ENCODE measurements at regions not wholly inside any gene's neighbourhood (a gene's known extent, or its start where the extent isn't known, plus 50 kb on each side); places are given as distances from the start of the nearest gene placed in this dataset.

DNA sequence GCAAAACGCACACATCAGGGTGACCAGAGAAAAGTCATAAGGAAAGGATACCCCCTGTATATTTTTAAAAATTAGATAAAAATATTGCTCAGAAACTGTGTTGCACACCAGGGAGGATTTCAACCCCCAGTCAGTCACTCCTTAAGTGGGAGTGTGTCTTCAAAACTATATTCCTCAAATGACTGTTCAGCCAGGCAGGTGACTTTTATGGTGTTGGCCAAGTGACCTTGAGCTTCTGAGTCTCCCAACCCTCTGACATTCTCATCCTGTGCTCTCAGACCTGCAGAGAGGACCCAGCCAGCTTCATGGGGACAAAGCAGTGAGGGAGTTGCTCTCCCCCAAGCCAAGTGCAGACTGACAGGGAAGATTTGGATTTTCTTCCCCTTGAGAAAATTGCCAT lies 311.9 kb upstream of the JARID2 start:
- TF ChIP-seq, protein P1, sequence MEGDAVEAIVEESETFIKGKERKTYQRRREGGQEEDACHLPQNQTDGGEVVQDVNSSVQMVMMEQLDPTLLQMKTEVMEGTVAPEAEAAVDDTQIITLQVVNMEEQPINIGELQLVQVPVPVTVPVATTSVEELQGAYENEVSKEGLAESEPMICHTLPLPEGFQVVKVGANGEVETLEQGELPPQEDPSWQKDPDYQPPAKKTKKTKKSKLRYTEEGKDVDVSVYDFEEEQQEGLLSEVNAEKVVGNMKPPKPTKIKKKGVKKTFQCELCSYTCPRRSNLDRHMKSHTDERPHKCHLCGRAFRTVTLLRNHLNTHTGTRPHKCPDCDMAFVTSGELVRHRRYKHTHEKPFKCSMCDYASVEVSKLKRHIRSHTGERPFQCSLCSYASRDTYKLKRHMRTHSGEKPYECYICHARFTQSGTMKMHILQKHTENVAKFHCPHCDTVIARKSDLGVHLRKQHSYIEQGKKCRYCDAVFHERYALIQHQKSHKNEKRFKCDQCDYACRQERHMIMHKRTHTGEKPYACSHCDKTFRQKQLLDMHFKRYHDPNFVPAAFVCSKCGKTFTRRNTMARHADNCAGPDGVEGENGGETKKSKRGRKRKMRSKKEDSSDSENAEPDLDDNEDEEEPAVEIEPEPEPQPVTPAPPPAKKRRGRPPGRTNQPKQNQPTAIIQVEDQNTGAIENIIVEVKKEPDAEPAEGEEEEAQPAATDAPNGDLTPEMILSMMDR (IDR thresholded peaks at IDR 0.05), result no peak
- no peak for TF ChIP-seq YY1 (IDR thresholded peaks at IDR 0.05; ENCODE audit: low read depth)
- TF ChIP-seq RAD21 (IDR thresholded peaks at IDR 0.05; ENCODE audit: low read length), result no peak
- TF ChIP-seq EZH2phosphoT487 (IDR thresholded peaks at IDR 0.05; ENCODE audit: borderline replicate concordance, low read depth), result no peak
- TF ChIP-seq MXI1 (IDR thresholded peaks at IDR 0.05; ENCODE audit: low read depth, low read length), result no peak
- TF ChIP-seq, protein P2, sequence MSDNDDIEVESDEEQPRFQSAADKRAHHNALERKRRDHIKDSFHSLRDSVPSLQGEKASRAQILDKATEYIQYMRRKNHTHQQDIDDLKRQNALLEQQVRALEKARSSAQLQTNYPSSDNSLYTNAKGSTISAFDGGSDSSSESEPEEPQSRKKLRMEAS (IDR thresholded peaks at IDR 0.05; ENCODE audit: low read depth), result no peak
- TF ChIP-seq FOXM1 (IDR thresholded peaks at IDR 0.05; ENCODE audit: low read depth), result no peak
- no peak for TF ChIP-seq SMC3 (IDR thresholded peaks at IDR 0.05; ENCODE audit: low read depth, low read length)
- TF ChIP-seq NFIC (IDR thresholded peaks at IDR 0.05; ENCODE audit: borderline replicate concordance), result no peak
- no peak for TF ChIP-seq RFX5 (IDR thresholded peaks at IDR 0.05; ENCODE audit: low read length)
- no peak for TF ChIP-seq RXRA (IDR thresholded peaks at IDR 0.05; ENCODE audit: borderline replicate concordance, low read depth)

Data from SK-N-SH (cell line).